ENCODE measurements at regions not wholly inside any gene's neighbourhood (a gene's known extent, or its start where the extent isn't known, plus 50 kb on each side); places are given as distances from the start of the nearest gene placed in this dataset.

- WGBS, result 96% methylated on average over 4 of the region's 4 CpGs
- peaks cover 0 to 16% (median 10%) of the 10 kb centered on the region in 4 donors for H3K4me1 ChIP-seq
- no peak overlapping the region for H3K4me3 ChIP-seq
- H3K9me3 ChIP-seq, result no peaks in the 10 kb centered on the region
- H3K27me3 ChIP-seq, result no peaks in the 10 kb centered on the region
- no peak overlapping the region for H3K27ac ChIP-seq (replicated peaks in 1 of 4)
- H3K36me3 ChIP-seq, result no peaks in the 10 kb centered on the region
- intact Hi-C loops (cut with DNase I), result no loop called here
- no peak for TF ChIP-seq POLR2AphosphoS5 (IDR thresholded peaks at IDR 0.05)
- DNase-seq (ENCODE audit: extremely low spot score), result no peak
These were observed 210.1 kb downstream of the CD47 start for GRCh38 chr3:107880702-107881101.

GRCh38 chr3:107877936-107878335, 212.9 kb downstream of the CD47 start:
- WGBS, result 82% methylated on average over 6 of the region's 6 CpGs
- no peak for TF ChIP-seq POLR2A (IDR thresholded peaks at IDR 0.05; ENCODE audit: low read depth)
- no peak for TF ChIP-seq EP300 (IDR thresholded peaks at IDR 0.05)
- no peak for TF ChIP-seq CTCF (IDR thresholded peaks at IDR 0.05)
- TF ChIP-seq POLR2AphosphoS5 (IDR thresholded peaks at IDR 0.05), result no peak

GRCh38 chr3:107870943-107871638, 219.7 kb downstream of the CD47 start:
- Histone ChIP-seq H3K4me1 (peaks cover 0 to 19% (median 6%) of the 10 kb centered on the region in 4 donors), H3K9me3 (no peaks in the 10 kb centered on the region), H3K27ac (replicated peaks in 1 of 4) (no peak overlapping the region), H3K27me3 (no peaks in the 10 kb centered on the region), H3K4me3 (no peak overlapping the region), H3K36me3 (no peaks in the 10 kb centered on the region)
- WGBS, result 84% methylated on average over 2 of the region's 2 CpGs
- no peak for DNase-seq (ENCODE audit: extremely low spot score)
- intact Hi-C loops (cut with DNase I), result no loop called here
- TF ChIP-seq POLR2A (IDR thresholded peaks at IDR 0.05; ENCODE audit: low read depth), result no peak
- TF ChIP-seq CTCF (IDR thresholded peaks at IDR 0.05), result no peak
- TF ChIP-seq EP300 (IDR thresholded peaks at IDR 0.05), result no peak
- TF ChIP-seq POLR2AphosphoS5 (IDR thresholded peaks at IDR 0.05), result no peak

More at GRCh38 chr3:107877936-107878335, 212.9 kb downstream of the CD47 start:
- no peaks in the 10 kb centered on the region for H3K9me3 ChIP-seq
- peaks cover 0 to 16% (median 7%) of the 10 kb centered on the region in 4 donors for H3K4me1 ChIP-seq
- DNase-seq (ENCODE audit: extremely low spot score), result no peak
- H3K27ac ChIP-seq (replicated peaks in 1 of 4), result no peak overlapping the region
- no peaks in the 10 kb centered on the region for H3K36me3 ChIP-seq
- intact Hi-C loops (cut with DNase I), result no loop called here
- no peak overlapping the region for H3K4me3 ChIP-seq
- no peaks in the 10 kb centered on the region for H3K27me3 ChIP-seq

- no peak for DNase-seq (ENCODE audit: extremely low spot score)
- Histone ChIP-seq H3K9me3 (no peaks in the 10 kb centered on the region), H3K27me3 (no peaks in the 10 kb centered on the region), H3K4me1 (peaks cover 0 to 19% (median 6%) of the 10 kb centered on the region in 4 donors), H3K27ac (replicated peaks in 1 of 4) (no peak overlapping the region), H3K36me3 (no peaks in the 10 kb centered on the region), H3K4me3 (no peak overlapping the region)
- intact Hi-C loops (cut with DNase I), result no loop called here
- no peak for TF ChIP-seq POLR2AphosphoS5 (IDR thresholded peaks at IDR 0.05)
- WGBS, result 80% methylated on average over 1 of the region's 1 CpG
These were observed 220.7 kb downstream of the CD47 start for GRCh38 chr3:107870096-107870495.

GRCh38 chr3:107868449-107868848, 222.4 kb downstream of the CD47 start:
- no peak for DNase-seq (ENCODE audit: extremely low spot score)
- TF ChIP-seq EP300 (IDR thresholded peaks at IDR 0.05) (no peak), POLR2A (IDR thresholded peaks at IDR 0.05; ENCODE audit: low read depth) (no peak), CTCF (IDR thresholded peaks at IDR 0.05) (no peak)
- H3K9me3 ChIP-seq, result no peaks in the 10 kb centered on the region
- intact Hi-C loops (cut with DNase I), result no loop called here
- no peak overlapping the region for H3K27ac ChIP-seq (replicated peaks in 1 of 4)
- no peaks in the 10 kb centered on the region for H3K27me3 ChIP-seq
- H3K36me3 ChIP-seq, result no peaks in the 10 kb centered on the region
- H3K4me1 ChIP-seq, result peaks cover 0 to 19% (median 6%) of the 10 kb centered on the region in 4 donors
- no peak overlapping the region for H3K4me3 ChIP-seq

- Histone ChIP-seq H3K36me3 (no peaks in the 10 kb centered on the region), H3K27me3 (no peaks in the 10 kb centered on the region), H3K9me3 (no peaks in the 10 kb centered on the region), H3K4me3 (no peak overlapping the region), H3K27ac (replicated peaks in 1 of 4) (no peak overlapping the region), H3K4me1 (peaks cover 0 to 8% (median 2%) of the 10 kb centered on the region in 4 donors)
- DNase-seq (ENCODE audit: extremely low spot score), result no peak
- 41% methylated on average over 3 of the region's 3 CpGs for WGBS
- TF ChIP-seq CTCF (IDR thresholded peaks at IDR 0.05), result no peak
- TF ChIP-seq POLR2A (IDR thresholded peaks at IDR 0.05; ENCODE audit: low read depth), result no peak
- TF ChIP-seq EP300 (IDR thresholded peaks at IDR 0.05), result no peak
- TF ChIP-seq POLR2AphosphoS5 (IDR thresholded peaks at IDR 0.05), result no peak
- intact Hi-C loops (cut with DNase I), result no loop called here
These were observed 228.9 kb downstream of the CD47 start for GRCh38 chr3:107861904-107862303.

Data from esophagus muscularis mucosa (tissue), 4 donors.